ENCODE measurements at regions not wholly inside any gene's neighbourhood (a gene's known extent, or its start where the extent isn't known, plus 50 kb on each side); places are given as distances from the start of the nearest gene placed in this dataset.

- intact Hi-C loops (cut with DNase I) = no loop called here
- TF ChIP-seq POLR2A (IDR thresholded peaks at IDR 0.05) (no peak), EP300 (IDR thresholded peaks at IDR 0.05) (no peak), POLR2AphosphoS5 (IDR thresholded peaks at IDR 0.05) (peak in 1 of 4 donors; percentile 16), CTCF (IDR thresholded peaks at IDR 0.05) (no peak)
Observed at GRCh38 chr11:110524238-110524637, 94.5 kb downstream of the FDX1 start.

GRCh38 chr11:110525883-110526282 is 96.1 kb downstream of the FDX1 start:
- H3K36me3 ChIP-seq = no peaks in the 10 kb centered on the region
- H3K4me3 ChIP-seq = no peak overlapping the region
- TF ChIP-seq POLR2AphosphoS5 (IDR thresholded peaks at IDR 0.05) (no peak), EP300 (IDR thresholded peaks at IDR 0.05) (no peak), CTCF (IDR thresholded peaks at IDR 0.05) (no peak), POLR2A (IDR thresholded peaks at IDR 0.05) (no peak)
- DNase-seq = no peak
- 2 to 4% methylated on average over 1 of the region's 1 CpG for WGBS, 2 donors
- H3K27me3 ChIP-seq = no peaks in the 10 kb centered on the region
- peaks cover 0 to 4% (median 0%) of the 10 kb centered on the region in 4 donors for H3K9me3 ChIP-seq
- no peaks in the 10 kb centered on the region for H3K4me1 ChIP-seq
- no peak overlapping the region for H3K27ac ChIP-seq
- intact Hi-C loops (cut with DNase I) = no loop called here

More at GRCh38 chr11:110524238-110524637, 94.5 kb downstream of the FDX1 start:
- Histone ChIP-seq H3K4me3 (no peak overlapping the region), H3K9me3 (peaks cover 0 to 4% (median 0%) of the 10 kb centered on the region in 4 donors), H3K36me3 (no peaks in the 10 kb centered on the region), H3K27ac (no peak overlapping the region), H3K4me1 (no peaks in the 10 kb centered on the region), H3K27me3 (no peaks in the 10 kb centered on the region)
- whole genome bisulfite sequencing, 2 donors = 77 to 82% methylated on average over 6 of the region's 6 CpGs
- no peak for DNase-seq

- 88 to 91% methylated on average over 2 of the region's 2 CpGs for WGBS, 2 donors
- Histone ChIP-seq H3K27ac (no peak overlapping the region), H3K4me1 (no peaks in the 10 kb centered on the region), H3K4me3 (no peak overlapping the region), H3K9me3 (peaks cover 0 to 4% (median 0%) of the 10 kb centered on the region in 4 donors), H3K27me3 (no peaks in the 10 kb centered on the region), H3K36me3 (no peaks in the 10 kb centered on the region)
- no peak for TF ChIP-seq POLR2AphosphoS5 (IDR thresholded peaks at IDR 0.05)
- no peak for TF ChIP-seq CTCF (IDR thresholded peaks at IDR 0.05)
- TF ChIP-seq POLR2A (IDR thresholded peaks at IDR 0.05) = no peak
- no peak for TF ChIP-seq EP300 (IDR thresholded peaks at IDR 0.05)
- intact Hi-C loops (cut with DNase I) = no loop called here
- no peak for DNase-seq
Observed at GRCh38 chr11:110526323-110526722, 96.6 kb downstream of the FDX1 start.

Measured in sigmoid colon (tissue), 6 donors.